ENCODE measurements at regions not wholly inside any gene's neighbourhood (a gene's known extent, or its start where the extent isn't known, plus 50 kb on each side); places are given as distances from the start of the nearest gene placed in this dataset.
"Not testable (repeated sequence)": the region's sequence is repeated elsewhere in the genome, so short reads cannot be mapped to it uniquely, and the experiment has no call there.

DNA sequence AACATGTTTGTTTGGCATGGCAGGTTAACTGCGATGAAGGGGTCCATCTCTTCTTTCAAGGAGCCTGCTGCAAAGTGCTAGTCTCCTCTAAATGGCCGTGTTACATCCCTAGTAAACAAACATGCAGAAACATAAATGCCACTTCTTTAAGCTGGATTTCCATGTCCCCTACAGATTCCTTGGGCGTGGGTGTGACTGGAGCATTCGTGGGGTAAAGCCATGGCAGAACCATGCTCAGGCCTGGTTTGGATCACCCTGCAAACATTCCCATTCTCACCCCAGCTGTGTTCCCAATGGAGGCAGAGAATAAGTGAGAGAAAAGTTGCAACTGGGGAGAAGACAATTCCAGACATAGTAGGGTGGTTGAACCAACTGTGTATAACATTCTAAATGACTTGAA is 208.0 kb upstream of the FAM240B start:
- H3K27ac ChIP-seq (ENCODE audit: low read depth, low read length); CTCF ChIA-PET (ENCODE audit: partially characterized antibody); H3K27me3 ChIP-seq (ENCODE audit: insufficient read depth, low read length); H3K4me3 Mint-ChIP-seq; DNase-seq; H3K36me3 Mint-ChIP-seq; H3K27ac Mint-ChIP-seq; H3K4me3 ChIP-seq (ENCODE audit: low read length in 2 of 2); H3K9me3 ChIP-seq (ENCODE audit: control insufficient read depth in 1 of 2, low read length in 2 of 2); POLR2A ChIA-PET (ENCODE audit: partially characterized antibody); intact Hi-C loops (cut with micrococcal nuclease); H3K27me3 Mint-ChIP-seq; H3K4me1 ChIP-seq (ENCODE audit: insufficient read depth, low read length); H3K36me3 ChIP-seq (ENCODE audit: insufficient read depth, low read length); H3K9me3 Mint-ChIP-seq; H3K4me1 Mint-ChIP-seq: not testable (repeated sequence)

DNA sequence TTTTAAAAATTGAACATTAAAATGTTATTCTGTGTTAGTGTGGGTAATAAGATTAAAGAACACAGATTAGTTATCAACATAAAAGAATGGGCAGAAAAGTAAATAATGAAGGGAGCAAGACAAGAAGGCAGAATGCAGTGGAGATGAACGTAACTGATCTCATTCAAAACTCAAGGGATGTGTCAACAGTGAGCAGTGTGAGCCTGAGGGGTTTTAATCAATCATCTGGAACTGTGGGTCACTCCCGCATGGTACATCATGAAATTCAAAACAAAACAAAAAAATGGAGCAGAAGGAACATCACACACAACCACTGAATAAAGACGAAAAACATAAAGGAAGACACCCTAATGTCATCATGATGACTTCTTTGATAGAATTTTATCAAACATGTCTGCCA is 206.6 kb upstream of the FAM240B start:
- H3K9me3 Mint-ChIP-seq; H3K4me1 ChIP-seq (ENCODE audit: insufficient read depth, low read length); POLR2A ChIA-PET (ENCODE audit: partially characterized antibody); H3K4me3 ChIP-seq (ENCODE audit: low read length in 2 of 2); CTCF ChIA-PET (ENCODE audit: partially characterized antibody); H3K27ac ChIP-seq (ENCODE audit: low read depth, low read length); H3K27me3 ChIP-seq (ENCODE audit: insufficient read depth, low read length); H3K9me3 ChIP-seq (ENCODE audit: control insufficient read depth in 1 of 2, low read length in 2 of 2); intact Hi-C loops (cut with micrococcal nuclease); H3K4me1 Mint-ChIP-seq; H3K27me3 Mint-ChIP-seq; DNase-seq; H3K36me3 ChIP-seq (ENCODE audit: insufficient read depth, low read length); H3K27ac Mint-ChIP-seq; H3K4me3 Mint-ChIP-seq; H3K36me3 Mint-ChIP-seq: not testable (repeated sequence)

DNA sequence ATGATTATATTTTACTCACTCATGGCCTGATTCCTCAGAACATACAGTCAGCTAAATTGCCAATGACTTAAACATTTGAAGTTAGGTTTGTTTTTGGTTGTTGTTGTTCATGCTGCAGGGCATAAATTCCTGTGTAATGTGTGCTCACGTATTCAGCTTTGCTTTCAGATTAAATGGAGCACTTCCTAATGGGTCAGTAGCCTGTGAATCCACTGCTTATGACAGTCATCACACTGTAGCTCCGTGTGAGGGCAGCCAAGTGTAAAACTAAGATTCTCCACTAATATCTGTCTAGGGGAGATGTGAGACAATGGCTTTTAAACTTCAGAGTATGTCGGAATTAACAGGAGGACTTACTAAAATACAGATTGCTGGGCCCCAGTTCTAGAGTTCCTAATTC is 201.3 kb upstream of the FAM240B start:
- CTCF ChIA-PET (ENCODE audit: partially characterized antibody); H3K9me3 Mint-ChIP-seq; POLR2A ChIA-PET (ENCODE audit: partially characterized antibody): not testable (repeated sequence)

DNA sequence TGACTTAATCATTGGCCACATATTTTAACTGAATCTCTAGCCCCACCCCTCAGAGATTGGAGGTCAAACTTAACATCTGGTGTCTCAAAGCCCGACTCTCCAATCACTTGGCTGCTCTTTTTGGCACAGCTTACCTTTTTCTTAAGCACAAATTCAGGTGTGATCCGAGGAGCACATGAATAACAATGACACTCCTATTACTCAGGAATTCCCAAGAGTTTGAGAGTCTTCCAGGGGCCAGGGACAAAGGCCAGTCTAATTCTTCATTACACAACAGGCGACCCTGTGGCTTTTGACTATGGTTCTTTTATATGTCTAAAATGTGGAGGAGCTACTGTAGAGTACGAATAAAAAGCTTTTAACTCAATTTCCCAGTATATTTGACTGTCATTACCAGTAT is 190.7 kb upstream of the FAM240B start:
- H3K9me3 ChIP-seq (ENCODE audit: control insufficient read depth in 1 of 2, low read length in 2 of 2); H3K36me3 Mint-ChIP-seq; H3K27me3 Mint-ChIP-seq; H3K27ac ChIP-seq (ENCODE audit: low read depth, low read length); H3K27ac Mint-ChIP-seq; CTCF ChIA-PET (ENCODE audit: partially characterized antibody); H3K36me3 ChIP-seq (ENCODE audit: insufficient read depth, low read length); H3K4me1 Mint-ChIP-seq; H3K4me3 ChIP-seq (ENCODE audit: low read length in 2 of 2); POLR2A ChIA-PET (ENCODE audit: partially characterized antibody); intact Hi-C loops (cut with micrococcal nuclease); DNase-seq; H3K4me1 ChIP-seq (ENCODE audit: insufficient read depth, low read length); H3K27me3 ChIP-seq (ENCODE audit: insufficient read depth, low read length); H3K4me3 Mint-ChIP-seq; H3K9me3 Mint-ChIP-seq: not testable (repeated sequence)

More for the DNA sequence above, 201.3 kb upstream of the FAM240B start:
- H3K36me3 ChIP-seq (ENCODE audit: insufficient read depth, low read length); DNase-seq; H3K27ac ChIP-seq (ENCODE audit: low read depth, low read length); H3K9me3 ChIP-seq (ENCODE audit: control insufficient read depth in 1 of 2, low read length in 2 of 2); H3K4me1 ChIP-seq (ENCODE audit: insufficient read depth, low read length); H3K27me3 Mint-ChIP-seq; H3K4me3 Mint-ChIP-seq; H3K36me3 Mint-ChIP-seq; intact Hi-C loops (cut with micrococcal nuclease); H3K4me1 Mint-ChIP-seq; H3K27me3 ChIP-seq (ENCODE audit: insufficient read depth, low read length); H3K27ac Mint-ChIP-seq; H3K4me3 ChIP-seq (ENCODE audit: low read length in 2 of 2): not testable (repeated sequence)

DNA sequence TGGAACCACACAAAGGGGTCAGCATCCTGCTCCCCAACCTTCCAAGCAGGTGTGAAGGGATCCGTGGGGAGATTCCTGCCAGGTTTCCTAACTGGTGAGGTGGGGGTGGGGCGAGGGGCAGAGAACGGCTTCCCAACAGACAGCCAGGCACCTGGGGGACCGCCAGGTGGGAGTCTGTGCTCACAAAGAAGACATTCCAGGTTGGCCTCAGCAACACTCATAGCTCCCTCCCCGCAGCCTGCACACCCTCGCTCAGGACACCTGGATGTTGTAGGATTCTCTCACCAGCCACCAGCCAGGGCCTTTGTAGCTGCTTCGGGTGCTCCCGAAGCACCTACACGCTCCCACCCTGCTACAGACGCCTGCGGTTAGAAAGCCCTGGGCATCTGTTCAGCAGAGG is 184.8 kb upstream of the FAM240B start:
- H3K36me3 Mint-ChIP-seq; H3K9me3 ChIP-seq (ENCODE audit: control insufficient read depth in 1 of 2, low read length in 2 of 2); H3K36me3 ChIP-seq (ENCODE audit: insufficient read depth, low read length); POLR2A ChIA-PET (ENCODE audit: partially characterized antibody); DNase-seq; H3K4me3 ChIP-seq (ENCODE audit: low read length in 2 of 2); H3K4me1 Mint-ChIP-seq; H3K9me3 Mint-ChIP-seq; H3K27ac Mint-ChIP-seq; H3K27ac ChIP-seq (ENCODE audit: low read depth, low read length); H3K4me1 ChIP-seq (ENCODE audit: insufficient read depth, low read length); H3K4me3 Mint-ChIP-seq; CTCF ChIA-PET (ENCODE audit: partially characterized antibody); intact Hi-C loops (cut with micrococcal nuclease); H3K27me3 ChIP-seq (ENCODE audit: insufficient read depth, low read length); H3K27me3 Mint-ChIP-seq: not testable (repeated sequence)

DNA sequence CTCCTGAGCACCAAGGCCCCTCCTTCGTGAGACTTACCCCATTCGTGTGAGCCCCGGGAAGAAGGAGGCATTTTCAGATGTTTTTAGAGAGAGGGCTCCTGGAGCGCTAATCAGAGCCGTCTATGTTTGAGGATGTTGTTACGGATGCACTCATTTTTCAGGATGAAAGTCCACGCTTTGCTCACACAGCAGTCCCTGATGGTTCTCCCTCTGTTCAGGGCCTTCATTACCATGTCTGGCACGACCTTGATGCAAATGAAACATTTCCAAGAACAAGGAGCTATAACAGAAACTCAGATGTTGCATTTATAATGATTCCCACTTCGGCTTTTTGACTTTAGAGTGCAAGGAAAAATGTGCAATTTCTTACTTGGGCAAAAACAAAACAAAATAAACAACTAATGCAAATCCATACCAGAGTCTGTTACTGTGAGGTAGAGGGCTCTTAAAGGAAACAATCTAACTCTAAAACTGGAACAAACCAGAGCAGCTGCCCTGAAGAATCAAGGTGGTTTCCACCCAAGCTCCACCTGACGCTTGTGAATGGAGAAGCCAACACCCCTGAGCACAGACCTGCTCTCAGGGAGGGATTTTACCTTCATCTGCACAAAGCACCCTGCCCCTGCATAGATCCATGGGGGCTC is 181.7 kb upstream of the FAM240B start:
- H3K4me1 ChIP-seq (ENCODE audit: insufficient read depth, low read length); CTCF ChIA-PET (ENCODE audit: partially characterized antibody); H3K27ac Mint-ChIP-seq; H3K4me1 Mint-ChIP-seq; H3K36me3 Mint-ChIP-seq; H3K27me3 Mint-ChIP-seq; DNase-seq; H3K27me3 ChIP-seq (ENCODE audit: insufficient read depth, low read length); H3K36me3 ChIP-seq (ENCODE audit: insufficient read depth, low read length); H3K4me3 ChIP-seq (ENCODE audit: low read length in 2 of 2); intact Hi-C loops (cut with micrococcal nuclease); POLR2A ChIA-PET (ENCODE audit: partially characterized antibody); H3K9me3 ChIP-seq (ENCODE audit: control insufficient read depth in 1 of 2, low read length in 2 of 2); H3K4me3 Mint-ChIP-seq; H3K9me3 Mint-ChIP-seq; H3K27ac ChIP-seq (ENCODE audit: low read depth, low read length): not testable (repeated sequence)

DNA sequence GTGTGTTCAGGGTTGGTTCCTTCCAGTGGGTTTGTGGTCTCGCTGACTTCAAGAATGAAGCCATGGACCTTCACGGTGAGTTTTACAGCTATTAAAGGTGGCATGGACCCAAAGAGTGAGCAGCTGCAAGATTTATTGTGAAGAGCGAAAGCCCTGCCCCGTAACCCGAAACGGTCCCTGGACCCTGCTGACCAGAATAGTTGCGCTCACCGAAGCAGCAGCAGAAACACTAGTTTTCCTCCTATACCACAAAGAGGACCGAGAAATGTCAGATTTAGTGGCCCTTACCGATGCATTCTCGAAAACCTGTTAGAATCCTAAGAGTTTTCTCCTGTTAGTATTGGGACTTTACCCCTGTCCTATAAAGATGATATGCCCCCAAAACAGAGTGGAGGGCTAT is 176.5 kb upstream of the FAM240B start:
- H3K27ac ChIP-seq (ENCODE audit: low read depth, low read length); H3K27me3 ChIP-seq (ENCODE audit: insufficient read depth, low read length); intact Hi-C loops (cut with micrococcal nuclease); CTCF ChIA-PET (ENCODE audit: partially characterized antibody); H3K9me3 ChIP-seq (ENCODE audit: control insufficient read depth in 1 of 2, low read length in 2 of 2); H3K4me3 Mint-ChIP-seq; H3K27me3 Mint-ChIP-seq; DNase-seq; POLR2A ChIA-PET (ENCODE audit: partially characterized antibody); H3K4me1 ChIP-seq (ENCODE audit: insufficient read depth, low read length); H3K9me3 Mint-ChIP-seq; H3K27ac Mint-ChIP-seq; H3K36me3 ChIP-seq (ENCODE audit: insufficient read depth, low read length); H3K4me3 ChIP-seq (ENCODE audit: low read length in 2 of 2); H3K4me1 Mint-ChIP-seq; H3K36me3 Mint-ChIP-seq: not testable (repeated sequence)

DNA sequence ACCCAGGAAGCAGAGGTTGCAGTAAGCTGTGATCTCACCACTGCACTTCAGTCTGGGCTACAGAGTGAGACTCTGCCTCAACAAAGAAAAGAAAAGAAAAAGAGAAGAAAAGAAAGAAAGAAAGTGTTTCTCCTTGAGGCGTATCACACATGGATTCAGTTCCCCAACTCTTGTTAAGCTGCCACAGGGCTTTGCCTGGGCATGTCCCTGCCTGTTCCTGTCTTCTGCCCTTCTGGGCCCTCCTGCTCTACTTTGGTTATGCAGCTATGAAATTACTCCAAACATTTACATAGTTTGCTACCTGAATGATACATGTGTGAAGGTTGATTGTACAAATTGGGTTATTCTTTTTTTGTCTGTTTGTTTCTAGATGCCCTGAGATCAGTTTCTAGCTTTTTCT is 175.3 kb upstream of the FAM240B start:
- CTCF ChIA-PET (ENCODE audit: partially characterized antibody); H3K36me3 ChIP-seq (ENCODE audit: insufficient read depth, low read length); H3K36me3 Mint-ChIP-seq; H3K27ac ChIP-seq (ENCODE audit: low read depth, low read length); H3K4me1 ChIP-seq (ENCODE audit: insufficient read depth, low read length); H3K27me3 Mint-ChIP-seq; H3K27me3 ChIP-seq (ENCODE audit: insufficient read depth, low read length); H3K9me3 Mint-ChIP-seq; H3K9me3 ChIP-seq (ENCODE audit: control insufficient read depth in 1 of 2, low read length in 2 of 2); intact Hi-C loops (cut with micrococcal nuclease); H3K27ac Mint-ChIP-seq; POLR2A ChIA-PET (ENCODE audit: partially characterized antibody); DNase-seq; H3K4me3 Mint-ChIP-seq; H3K4me1 Mint-ChIP-seq; H3K4me3 ChIP-seq (ENCODE audit: low read length in 2 of 2): not testable (repeated sequence)

Data from CD4-positive, alpha-beta memory T cell (primary cell).